CD14-positive monocyte (primary cell): ENCODE measurements at regions not wholly inside any gene's neighbourhood (a gene's known extent, or its start where the extent isn't known, plus 50 kb on each side); places are given as distances from the start of the nearest gene placed in this dataset.

Experiments
- DNase-seq, 3 donors: peaks; one replicate each; pipeline ENCODE4 v3.0.0-alpha.2; 2011 to 2022
- H2AFZ ChIP-seq: 2 replicates; pipeline ENCODE4 v1.6.0; 2012; ENCODE audit warnings: mild to moderate bottlenecking, low read depth, low read length, inconsistent platforms; ENCODE audit not compliant: insufficient read depth, poor library complexity, severe bottlenecking
- H3K27ac ChIP-seq, 2 donors: 1 replicate in 1 of 2; 2 replicates in 1 of 2; pipeline ENCODE4 v1.5.1; 2012 to 2013; ENCODE audit warnings: low read length in 2 of 2, control low read depth in 1 of 2, inconsistent platforms in 1 of 2, low read depth in 1 of 2, mild to moderate bottlenecking in 1 of 2
- H3K27me3 ChIP-seq, 2 donors: one replicate each; pipeline versions ENCODE4 v1.6.0 to v1.6.1; 2011 to 2013; ENCODE audit warnings: low read length in 2 of 2; ENCODE audit not compliant: control insufficient read depth in 2 of 2, insufficient read depth in 2 of 2
- H3K36me3 ChIP-seq, 2 donors: replicated peaks in 1 of 2; 1 replicate in 1 of 2; 2 replicates in 1 of 2; pipeline versions ENCODE4 v1.5.1 to v1.6.1; 2012 to 2013; ENCODE audit warnings: low read length in 2 of 2, control low read depth in 1 of 2, inconsistent platforms in 1 of 2, mild to moderate bottlenecking in 1 of 2; ENCODE audit not compliant: insufficient read depth in 2 of 2, control insufficient read depth in 1 of 2
- H3K4me1 ChIP-seq, 2 donors: 1 replicate in 1 of 2; 2 replicates in 1 of 2; pipeline versions ENCODE4 v1.5.1 to v1.6.1; 2012 to 2013; ENCODE audit warnings: low read length in 2 of 2, control low read depth in 1 of 2, inconsistent platforms in 1 of 2, mild to moderate bottlenecking in 1 of 2, moderate library complexity in 1 of 2; ENCODE audit not compliant: insufficient read depth in 2 of 2, control insufficient read depth in 1 of 2
- H3K4me2 ChIP-seq: replicated peaks from 2 replicates; pipeline ENCODE3; 2012; ENCODE audit warnings: low read length, moderate library complexity, mild to moderate bottlenecking; ENCODE audit not compliant: poor library complexity, severe bottlenecking; ENCODE audit errors: extremely low read depth
- H3K4me3 ChIP-seq, 3 experiments: fragments of 200-600 bp in 1 of 3; sonication (generic) in 1 of 3; replicated peaks in 1 of 3; 1 replicate in 2 of 3; 2 replicates in 1 of 3; pipeline ENCODE4 v1.5.1; 2011 to 2013; ENCODE audit warnings: low read length in 3 of 3, mild to moderate bottlenecking in 3 of 3, control low read depth in 2 of 3, low read depth in 2 of 3, inconsistent platforms in 1 of 3, moderate library complexity in 1 of 3
- H3K79me2 ChIP-seq: 2 replicates; pipeline ENCODE4 v1.6.0; 2012; ENCODE audit warnings: mild to moderate bottlenecking, control low read depth, inconsistent platforms, low read length, moderate library complexity; ENCODE audit not compliant: insufficient read depth
- H3K9ac ChIP-seq: 2 replicates; pipeline ENCODE4 v1.6.0; 2017; ENCODE audit warnings: low read length, mild to moderate bottlenecking; ENCODE audit not compliant: insufficient read depth, poor library complexity, severe bottlenecking
- H3K9me3 ChIP-seq, 2 donors: replicated peaks in 1 of 2; 1 replicate in 1 of 2; 2 replicates in 1 of 2; pipeline versions ENCODE4 v1.5.1 to v1.6.1; 2012 to 2013; ENCODE audit warnings: low read length in 2 of 2, control low read depth in 1 of 2; ENCODE audit not compliant: control insufficient read depth in 1 of 2, insufficient read depth in 1 of 2
- H4K20me1 ChIP-seq: 2 replicates; pipeline ENCODE4 v1.6.0; 2012; ENCODE audit warnings: mild to moderate bottlenecking, low read length, control low read depth, moderate library complexity; ENCODE audit not compliant: insufficient read depth
- H3K27ac Mint-ChIP-seq, 7 donors: one replicate each; pipeline ENCODE4 v1.8.0; 2020; ENCODE audit warnings: mild to moderate bottlenecking in 7 of 7, mixed read lengths in 7 of 7, moderate library complexity in 6 of 7, inconsistent platforms in 2 of 7
- H3K27me3 Mint-ChIP-seq, 3 donors: one replicate each; pipeline ENCODE4 v1.8.0; 2021 to 2022; ENCODE audit warnings: low read depth in 3 of 3, mild to moderate bottlenecking in 3 of 3, mixed read lengths in 3 of 3, moderate library complexity in 3 of 3, inconsistent platforms in 1 of 3
- H3K36me3 Mint-ChIP-seq, 2 donors: one replicate each; pipeline ENCODE4 v1.8.0; 2020; ENCODE audit warnings: mixed read lengths in 2 of 2, inconsistent platforms in 1 of 2, mild to moderate bottlenecking in 1 of 2
- H3K4me1 Mint-ChIP-seq: one replicate; pipeline ENCODE4 v1.8.0; 2020; ENCODE audit warnings: mild to moderate bottlenecking, mixed read lengths
- H3K4me3 Mint-ChIP-seq, 2 donors: one replicate each; pipeline ENCODE4 v1.8.0; 2020; ENCODE audit warnings: mild to moderate bottlenecking in 2 of 2, mixed read lengths in 2 of 2, moderate library complexity in 1 of 2
- H3K9me3 Mint-ChIP-seq, 7 donors: one replicate each; pipeline ENCODE4 v1.8.0; 2020 to 2022; ENCODE audit warnings: mixed read lengths in 7 of 7, mild to moderate bottlenecking in 6 of 7, moderate library complexity in 6 of 7, inconsistent platforms in 2 of 7
- WGBS: methylation state at CpG from one replicate; pipeline ENCODE4 v1.1.5; 2013; ENCODE audit warnings: missing lambda C conversion rate; ENCODE audit not compliant: insufficient coverage; 5-methylcytosine and 5-hydroxymethylcytosine counted together
- intact Hi-C, 2 donors: fragments of 100-400 bp; cut with micrococcal nuclease; formaldehyde crosslinking; loops; one replicate each; pipeline versions ENCODE4 v1.15.0 to v1.15.1; 2023
- TF ChIP-seq, protein P1 (sequence below): fragments of 200-600 bp; IDR thresholded peaks from one replicate; pipeline ENCODE4 v1.8.0; 2022; ENCODE audit warnings: antibody characterized with exemption, mild to moderate bottlenecking

DNA sequence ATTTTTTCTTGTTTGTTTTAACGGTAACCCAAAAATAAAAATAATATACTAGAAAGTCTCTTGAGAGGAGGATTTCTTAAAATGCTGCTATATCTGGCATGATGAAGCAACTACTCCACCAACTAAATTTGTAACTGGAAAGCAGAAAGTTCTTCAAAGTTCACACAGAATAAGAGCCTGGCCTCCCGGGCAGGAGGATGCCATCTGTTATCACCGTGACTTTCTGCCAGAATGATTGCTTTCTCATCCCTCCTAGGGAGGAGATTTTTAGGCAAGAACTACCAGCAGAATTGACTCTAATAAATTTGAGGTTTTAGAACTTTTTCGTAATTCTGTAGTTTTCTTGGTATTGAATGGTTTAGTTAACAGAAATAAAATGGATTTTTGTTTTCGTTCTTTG is 464.6 kb upstream of the ACTBL2 start:
- Histone ChIP-seq H3K27ac (no peak overlapping the region), H4K20me1 (no peaks in the 10 kb centered on the region), H3K36me3 (no peaks in the 10 kb centered on the region), H3K9me3 (no peaks in the 10 kb centered on the region), H2AFZ (no peak overlapping the region), H3K27me3 (no peaks in the 10 kb centered on the region), H3K4me2 (no peak overlapping the region), H3K79me2 (no peaks in the 10 kb centered on the region), H3K4me1 (no peaks in the 10 kb centered on the region), H3K4me3 (no peak overlapping the region), H3K9ac (no peak overlapping the region)
- intact Hi-C loops = no loop called here
- Mint-ChIP-seq H3K27ac (no peak overlapping the region), H3K4me1 (no peaks in the 10 kb centered on the region), H3K4me3 (no peak overlapping the region), H3K27me3 (no peaks in the 10 kb centered on the region), H3K36me3 (no peaks in the 10 kb centered on the region), H3K9me3 (peaks cover 0 to 5% (median 3%) of the 10 kb centered on the region in 7 donors)
- no CpG with 5 or more reads among the region's 5 CpGs for WGBS
- no peak for DNase-seq
- TF ChIP-seq, protein P1, sequence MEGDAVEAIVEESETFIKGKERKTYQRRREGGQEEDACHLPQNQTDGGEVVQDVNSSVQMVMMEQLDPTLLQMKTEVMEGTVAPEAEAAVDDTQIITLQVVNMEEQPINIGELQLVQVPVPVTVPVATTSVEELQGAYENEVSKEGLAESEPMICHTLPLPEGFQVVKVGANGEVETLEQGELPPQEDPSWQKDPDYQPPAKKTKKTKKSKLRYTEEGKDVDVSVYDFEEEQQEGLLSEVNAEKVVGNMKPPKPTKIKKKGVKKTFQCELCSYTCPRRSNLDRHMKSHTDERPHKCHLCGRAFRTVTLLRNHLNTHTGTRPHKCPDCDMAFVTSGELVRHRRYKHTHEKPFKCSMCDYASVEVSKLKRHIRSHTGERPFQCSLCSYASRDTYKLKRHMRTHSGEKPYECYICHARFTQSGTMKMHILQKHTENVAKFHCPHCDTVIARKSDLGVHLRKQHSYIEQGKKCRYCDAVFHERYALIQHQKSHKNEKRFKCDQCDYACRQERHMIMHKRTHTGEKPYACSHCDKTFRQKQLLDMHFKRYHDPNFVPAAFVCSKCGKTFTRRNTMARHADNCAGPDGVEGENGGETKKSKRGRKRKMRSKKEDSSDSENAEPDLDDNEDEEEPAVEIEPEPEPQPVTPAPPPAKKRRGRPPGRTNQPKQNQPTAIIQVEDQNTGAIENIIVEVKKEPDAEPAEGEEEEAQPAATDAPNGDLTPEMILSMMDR = no peak

DNA sequence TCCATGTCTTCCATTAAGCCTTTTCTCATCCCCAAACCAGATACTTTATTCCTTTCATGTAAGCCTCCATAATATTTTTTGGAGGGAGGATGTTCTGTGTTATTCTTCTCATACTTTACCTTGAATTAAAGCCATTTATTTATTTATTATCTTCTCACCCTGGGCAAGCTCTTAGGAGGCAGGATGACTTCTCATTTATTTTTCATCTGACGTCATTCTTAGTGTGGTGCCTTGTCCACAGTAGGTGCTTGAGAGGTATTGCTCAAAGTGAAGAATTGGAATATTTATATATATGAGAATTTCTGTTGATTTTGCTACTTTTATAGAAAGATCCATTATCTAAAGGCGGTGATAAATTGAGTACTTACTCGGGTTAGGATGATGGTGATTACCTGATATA is 458.3 kb upstream of the ACTBL2 start:
- no peak overlapping the region for H3K4me2 ChIP-seq
- H3K4me1 ChIP-seq = no peaks in the 10 kb centered on the region
- Mint-ChIP-seq H3K36me3 (no peaks in the 10 kb centered on the region), H3K4me1 (no peaks in the 10 kb centered on the region), H3K27me3 (peaks cover 0 to 2% (median 2%) of the 10 kb centered on the region in 3 donors), H3K4me3 (no peak overlapping the region), H3K9me3 (peaks cover 0 to 4% (median 2%) of the 10 kb centered on the region in 7 donors), H3K27ac (no peak overlapping the region)
- no peaks in the 10 kb centered on the region for H3K9me3 ChIP-seq
- H3K27ac ChIP-seq = no peak overlapping the region
- H3K9ac ChIP-seq = no peak overlapping the region
- no peak overlapping the region for H3K4me3 ChIP-seq
- H3K27me3 ChIP-seq = no peaks in the 10 kb centered on the region
- no peak overlapping the region for H2AFZ ChIP-seq
- WGBS = no CpG with 5 or more reads among the region's 3 CpGs
- intact Hi-C loops = no loop called here
- no peak for DNase-seq
- H4K20me1 ChIP-seq = no peaks in the 10 kb centered on the region
- TF ChIP-seq, protein P1 = no peak
- H3K79me2 ChIP-seq = no peaks in the 10 kb centered on the region
- no peaks in the 10 kb centered on the region for H3K36me3 ChIP-seq
